WTC11 (cell line): ENCODE measurements at regions not wholly inside any gene's neighbourhood (a gene's known extent, or its start where the extent isn't known, plus 50 kb on each side); places are given as distances from the start of the nearest gene placed in this dataset.

Experiments used
- ATAC-seq: fragments of 200-7000 bp; cut with Tn5 transposase; 2 replicates; pipeline ENCODE4 v1.10.0; 2021; ENCODE audit warnings: mild to moderate bottlenecking, moderate library complexity
- CTCF ChIA-PET: fragments of 300-600 bp; sonication (Branson Sonifier 250); formaldehyde crosslinking; loops from one replicate; lab custom pipeline; 2021; ENCODE audit warnings: antibody characterized with exemption; lab: Charles Lee
- POLR2A ChIA-PET: fragments of 350-600 bp; sonication (Branson Sonifier 250); formaldehyde crosslinking; loops from one replicate; lab custom pipeline; 2021; ENCODE audit warnings: antibody characterized with exemption; lab: Charles Lee
- DNase-seq: peaks from one replicate; pipeline ENCODE4 v3.0.0; 2021; ENCODE audit warnings: low spot score
- H3K27ac Mint-ChIP-seq: 2 replicates; pipeline ENCODE4 v1.8.0; 2021; ENCODE audit warnings: mixed read lengths
- H3K27me3 Mint-ChIP-seq: 2 replicates; pipeline ENCODE4 v1.8.0; 2021; ENCODE audit warnings: low read depth, mild to moderate bottlenecking, moderate library complexity, mixed read lengths
- H3K36me3 Mint-ChIP-seq: 2 replicates; pipeline ENCODE4 v1.8.0; 2021; ENCODE audit warnings: mixed read lengths
- H3K4me1 Mint-ChIP-seq: 2 replicates; pipeline ENCODE4 v1.8.0; 2022; ENCODE audit warnings: mixed read lengths
- H3K4me3 Mint-ChIP-seq: 2 replicates; pipeline ENCODE4 v1.8.0; 2021; ENCODE audit warnings: mild to moderate bottlenecking, moderate library complexity, mixed read lengths
- H3K9me3 Mint-ChIP-seq: 2 replicates; pipeline ENCODE4 v1.8.0; 2021; ENCODE audit warnings: mixed read lengths
- CREM ChIP-seq: sonication (generic); formaldehyde crosslinking; IDR thresholded peaks from 2 replicates; pipeline ENCODE4 v1.8.1; 2022; ENCODE audit warnings: mild to moderate bottlenecking, missing genetic modification reagents, moderate library complexity
- ESRRA ChIP-seq: sonication (generic); formaldehyde crosslinking; IDR thresholded peaks from 2 replicates; pipeline ENCODE4 v1.8.1; 2022; ENCODE audit warnings: mild to moderate bottlenecking, missing genetic modification reagents, borderline replicate concordance
- FOXK1 ChIP-seq: sonication (generic); formaldehyde crosslinking; IDR thresholded peaks from 2 replicates; pipeline ENCODE4 v1.8.0; 2022; ENCODE audit warnings: mild to moderate bottlenecking, moderate library complexity, missing genetic modification reagents
- GRHL2 ChIP-seq: fragments of 250-450 bp; sonication (Bioruptor Pico); IDR thresholded peaks from 2 replicates; pipeline ENCODE4 v1.8.0; 2022; ENCODE audit warnings: mild to moderate bottlenecking, moderate library complexity; ENCODE audit not compliant: insufficient replicate concordance, severe bottlenecking
- HMGA2 ChIP-seq: fragments of 250-450 bp; sonication (Bioruptor Pico); IDR thresholded peaks from 2 replicates; pipeline ENCODE4 v1.4.0; 2021; ENCODE audit warnings: mild to moderate bottlenecking, moderate library complexity
- IRF2 ChIP-seq: sonication (generic); formaldehyde crosslinking; IDR thresholded peaks from 2 replicates; pipeline ENCODE4 v1.8.0; 2022; ENCODE audit warnings: low read depth, missing genetic modification reagents, borderline replicate concordance
- MYBL2 ChIP-seq: sonication (generic); formaldehyde crosslinking; IDR thresholded peaks from 2 replicates; pipeline ENCODE4 v1.8.1; 2023; ENCODE audit warnings: mild to moderate bottlenecking, moderate library complexity, missing genetic modification reagents
- NFE2L1 ChIP-seq: sonication (generic); formaldehyde crosslinking; IDR thresholded peaks from 2 replicates; pipeline ENCODE4 v1.8.1; 2023; ENCODE audit warnings: missing genetic modification reagents
- NR1H2 ChIP-seq: sonication (generic); formaldehyde crosslinking; IDR thresholded peaks from 2 replicates; pipeline ENCODE4 v1.9.0; 2021; ENCODE audit warnings: mild to moderate bottlenecking, moderate library complexity, missing genetic modification reagents
- RELA ChIP-seq: sonication (generic); formaldehyde crosslinking; IDR thresholded peaks from 2 replicates; pipeline ENCODE4 v1.8.1; 2022; ENCODE audit warnings: missing genetic modification reagents, mild to moderate bottlenecking, borderline replicate concordance
- RORB ChIP-seq: fragments of 250-450 bp; sonication (Bioruptor Pico); IDR thresholded peaks from 2 replicates; pipeline ENCODE4 v1.9.0; 2021; ENCODE audit warnings: mild to moderate bottlenecking
- SMAD4 ChIP-seq: sonication (generic); formaldehyde crosslinking; IDR thresholded peaks from 2 replicates; pipeline ENCODE4 v1.8.0; 2022; ENCODE audit warnings: mild to moderate bottlenecking, missing genetic modification reagents
- TCF7 ChIP-seq: sonication (generic); formaldehyde crosslinking; IDR thresholded peaks from 2 replicates; pipeline ENCODE4 v1.8.0; 2022; ENCODE audit warnings: mild to moderate bottlenecking, low read depth, missing genetic modification reagents, moderate library complexity
- TEAD4 ChIP-seq: sonication (generic); formaldehyde crosslinking; IDR thresholded peaks from 2 replicates; pipeline ENCODE4 v1.8.0; 2022; ENCODE audit warnings: mild to moderate bottlenecking, missing genetic modification reagents
- ZBTB43 ChIP-seq: sonication (generic); formaldehyde crosslinking; IDR thresholded peaks from 2 replicates; pipeline ENCODE4 v1.8.1; 2023; ENCODE audit warnings: mild to moderate bottlenecking, missing genetic modification reagents
- ZNF138 ChIP-seq: sonication (generic); formaldehyde crosslinking; conservative IDR thresholded peaks from 2 replicates; pipeline ENCODE4 v1.8.1; 2022; ENCODE audit warnings: mild to moderate bottlenecking, moderate library complexity, missing genetic modification reagents
- ZNF317 ChIP-seq: sonication (generic); formaldehyde crosslinking; IDR thresholded peaks from 2 replicates; pipeline ENCODE4 v1.8.1; 2023; ENCODE audit warnings: low read depth, mild to moderate bottlenecking, moderate library complexity, missing genetic modification reagents, borderline replicate concordance
- ZNF416 ChIP-seq: fragments of 250-450 bp; sonication (Bioruptor Pico); IDR thresholded peaks from 2 replicates; pipeline ENCODE4 v1.9.0; 2021; ENCODE audit warnings: mild to moderate bottlenecking, inconsistent platforms
- ZNF423 ChIP-seq: fragments of 250-450 bp; sonication (Bioruptor Pico); IDR thresholded peaks from 2 replicates; pipeline ENCODE4 v2.1.2; 2022; ENCODE audit warnings: mild to moderate bottlenecking, moderate library complexity
- TF ChIP-seq, protein P1 (sequence below): fragments of 250-450 bp; sonication (Bioruptor Pico); IDR thresholded peaks from 2 replicates; pipeline ENCODE4 v1.9.0; 2021; ENCODE audit warnings: mild to moderate bottlenecking
- TF ChIP-seq, protein P2 (sequence below): fragments of 250-450 bp; sonication (Bioruptor Pico); IDR thresholded peaks from 2 replicates; pipeline ENCODE4 v2.1.2; 2022; ENCODE audit warnings: mild to moderate bottlenecking, moderate library complexity
- TF ChIP-seq, protein P3 (sequence below): sonication (generic); formaldehyde crosslinking; IDR thresholded peaks from 2 replicates; pipeline ENCODE4 v1.8.0; 2022; ENCODE audit warnings: missing genetic modification reagents

DNA sequence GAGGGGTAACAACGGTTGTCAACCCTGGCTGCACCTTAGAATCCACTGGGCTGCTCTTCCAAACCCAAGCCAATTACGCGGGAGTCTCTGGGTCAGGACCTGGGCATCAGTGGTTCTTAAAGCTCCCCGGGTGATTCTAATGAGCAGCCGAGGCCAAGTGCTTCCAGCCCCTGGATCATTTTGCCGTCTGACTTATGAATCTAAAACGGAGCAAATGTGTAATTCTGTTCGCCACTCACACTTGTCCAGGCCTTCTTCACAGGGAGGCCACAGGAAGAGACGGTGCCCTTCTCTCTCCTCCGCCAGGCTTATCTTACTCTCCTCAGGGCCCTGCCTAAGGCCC, 78.5 kb downstream of the MCFD2 start (continued):
- TF ChIP-seq, protein P1, sequence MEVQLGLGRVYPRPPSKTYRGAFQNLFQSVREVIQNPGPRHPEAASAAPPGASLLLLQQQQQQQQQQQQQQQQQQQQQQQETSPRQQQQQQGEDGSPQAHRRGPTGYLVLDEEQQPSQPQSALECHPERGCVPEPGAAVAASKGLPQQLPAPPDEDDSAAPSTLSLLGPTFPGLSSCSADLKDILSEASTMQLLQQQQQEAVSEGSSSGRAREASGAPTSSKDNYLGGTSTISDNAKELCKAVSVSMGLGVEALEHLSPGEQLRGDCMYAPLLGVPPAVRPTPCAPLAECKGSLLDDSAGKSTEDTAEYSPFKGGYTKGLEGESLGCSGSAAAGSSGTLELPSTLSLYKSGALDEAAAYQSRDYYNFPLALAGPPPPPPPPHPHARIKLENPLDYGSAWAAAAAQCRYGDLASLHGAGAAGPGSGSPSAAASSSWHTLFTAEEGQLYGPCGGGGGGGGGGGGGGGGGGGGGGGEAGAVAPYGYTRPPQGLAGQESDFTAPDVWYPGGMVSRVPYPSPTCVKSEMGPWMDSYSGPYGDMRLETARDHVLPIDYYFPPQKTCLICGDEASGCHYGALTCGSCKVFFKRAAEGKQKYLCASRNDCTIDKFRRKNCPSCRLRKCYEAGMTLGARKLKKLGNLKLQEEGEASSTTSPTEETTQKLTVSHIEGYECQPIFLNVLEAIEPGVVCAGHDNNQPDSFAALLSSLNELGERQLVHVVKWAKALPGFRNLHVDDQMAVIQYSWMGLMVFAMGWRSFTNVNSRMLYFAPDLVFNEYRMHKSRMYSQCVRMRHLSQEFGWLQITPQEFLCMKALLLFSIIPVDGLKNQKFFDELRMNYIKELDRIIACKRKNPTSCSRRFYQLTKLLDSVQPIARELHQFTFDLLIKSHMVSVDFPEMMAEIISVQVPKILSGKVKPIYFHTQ (CRISPR knock-in tag) = no peak
- TF ChIP-seq TEAD4 = no peak
- no peak for TF ChIP-seq ZNF416 (CRISPR knock-in tag)
- TF ChIP-seq SMAD4 (CRISPR knock-in tag) = no peak

DNA sequence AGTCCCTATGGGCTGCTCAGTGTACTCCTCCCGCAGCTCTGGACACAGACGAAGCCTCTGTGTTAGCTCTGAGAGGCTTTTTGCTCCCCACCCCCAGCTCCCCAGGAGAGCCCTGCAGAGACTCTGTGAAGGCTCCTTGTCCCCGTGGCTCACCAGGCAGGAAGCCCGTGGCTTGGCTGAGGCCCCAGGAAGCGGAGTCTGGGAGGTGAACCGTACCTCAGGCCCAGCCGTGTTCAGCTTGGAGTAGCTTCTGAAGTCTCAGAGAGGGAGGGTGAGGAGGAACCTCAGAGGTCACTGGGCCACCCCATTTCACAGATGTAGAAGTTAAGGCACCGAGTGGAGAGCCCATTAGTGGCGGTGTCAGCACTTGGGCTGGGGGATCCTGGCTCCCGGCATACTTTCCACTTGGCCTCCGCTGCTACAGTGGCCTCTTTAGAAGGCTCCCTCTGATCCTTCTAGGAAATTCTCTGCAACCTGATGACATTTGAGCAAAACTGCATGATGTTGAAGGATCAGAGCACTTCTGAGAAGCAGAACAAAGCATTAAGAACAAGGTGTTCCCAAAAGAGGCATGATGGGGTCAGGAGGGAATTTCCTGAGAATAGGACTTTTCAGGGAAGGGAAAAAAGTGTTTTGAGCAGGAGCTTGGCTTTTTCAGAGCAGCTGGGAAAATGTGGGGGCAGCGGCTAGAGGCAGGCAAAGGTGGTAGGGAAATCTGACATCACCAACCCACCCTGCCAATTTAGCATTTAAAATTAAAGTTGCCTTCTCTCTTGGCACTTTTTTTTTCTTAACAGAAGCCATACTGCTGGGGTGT, 79.1 kb downstream of the MCFD2 start:
- DNase-seq = no peak
- H3K27me3 Mint-ChIP-seq = no peaks in the 10 kb centered on the region
- no peak for ATAC-seq
- ChIA-PET POLR2A (no interaction called here), CTCF (no interaction called here)
- no peak overlapping the region for H3K27ac Mint-ChIP-seq
- H3K9me3 Mint-ChIP-seq = peaks cover 11% of the 10 kb centered on the region
- TF ChIP-seq CREM (no peak), ESRRA (CRISPR knock-in tag) (no peak), RORB (no peak), MYBL2 (CRISPR knock-in tag) (no peak), GRHL2 (CRISPR knock-in tag) (no peak)
- no peaks in the 10 kb centered on the region for H3K4me1 Mint-ChIP-seq
- no peaks in the 10 kb centered on the region for H3K36me3 Mint-ChIP-seq
- no peak overlapping the region for H3K4me3 Mint-ChIP-seq

DNA sequence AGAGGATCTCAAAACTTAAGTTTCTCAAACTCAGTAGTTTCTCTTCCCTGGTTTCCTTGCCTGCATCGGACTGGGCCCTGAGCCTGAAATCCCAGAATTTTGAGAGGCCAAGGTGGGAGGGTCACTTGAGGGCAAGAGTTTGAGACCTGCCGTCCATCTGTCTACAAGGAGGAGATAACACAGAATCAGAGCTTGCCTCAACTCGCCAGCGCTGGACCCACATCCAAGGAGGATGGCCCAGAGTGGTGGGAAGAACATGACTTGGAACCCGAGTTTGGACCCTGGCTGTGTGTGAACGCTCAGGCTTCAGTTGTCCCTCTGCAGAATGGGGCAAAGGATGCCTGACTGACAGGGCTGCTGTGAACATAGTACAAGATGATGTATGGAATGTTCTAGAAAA, 80.1 kb downstream of the MCFD2 start:
- no peaks in the 10 kb centered on the region for H3K27me3 Mint-ChIP-seq
- TF ChIP-seq SMAD4 (CRISPR knock-in tag) (no peak), RELA (no peak), ZNF138 (no peak), FOXK1 (no peak), NFE2L1 (no peak), ZNF317 (no peak), HMGA2 (no peak), IRF2 (no peak), TCF7 (CRISPR knock-in tag) (no peak), ZBTB43 (no peak), NR1H2 (CRISPR knock-in tag) (no peak), ZNF423 (CRISPR knock-in tag) (no peak), TEAD4 (no peak)
- TF ChIP-seq, protein P2, sequence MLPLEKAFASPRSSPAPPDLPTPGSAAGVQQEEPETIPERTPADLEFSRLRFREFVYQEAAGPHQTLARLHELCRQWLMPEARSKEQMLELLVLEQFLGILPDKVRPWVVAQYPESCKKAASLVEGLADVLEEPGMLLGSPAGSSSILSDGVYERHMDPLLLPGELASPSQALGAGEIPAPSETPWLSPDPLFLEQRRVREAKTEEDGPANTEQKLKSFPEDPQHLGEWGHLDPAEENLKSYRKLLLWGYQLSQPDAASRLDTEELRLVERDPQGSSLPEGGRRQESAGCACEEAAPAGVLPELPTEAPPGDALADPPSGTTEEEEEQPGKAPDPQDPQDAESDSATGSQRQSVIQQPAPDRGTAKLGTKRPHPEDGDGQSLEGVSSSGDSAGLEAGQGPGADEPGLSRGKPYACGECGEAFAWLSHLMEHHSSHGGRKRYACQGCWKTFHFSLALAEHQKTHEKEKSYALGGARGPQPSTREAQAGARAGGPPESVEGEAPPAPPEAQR (CRISPR knock-in tag) = no peak
- TF ChIP-seq, protein P1 (CRISPR knock-in tag) = no peak
- TF ChIP-seq, protein P3, sequence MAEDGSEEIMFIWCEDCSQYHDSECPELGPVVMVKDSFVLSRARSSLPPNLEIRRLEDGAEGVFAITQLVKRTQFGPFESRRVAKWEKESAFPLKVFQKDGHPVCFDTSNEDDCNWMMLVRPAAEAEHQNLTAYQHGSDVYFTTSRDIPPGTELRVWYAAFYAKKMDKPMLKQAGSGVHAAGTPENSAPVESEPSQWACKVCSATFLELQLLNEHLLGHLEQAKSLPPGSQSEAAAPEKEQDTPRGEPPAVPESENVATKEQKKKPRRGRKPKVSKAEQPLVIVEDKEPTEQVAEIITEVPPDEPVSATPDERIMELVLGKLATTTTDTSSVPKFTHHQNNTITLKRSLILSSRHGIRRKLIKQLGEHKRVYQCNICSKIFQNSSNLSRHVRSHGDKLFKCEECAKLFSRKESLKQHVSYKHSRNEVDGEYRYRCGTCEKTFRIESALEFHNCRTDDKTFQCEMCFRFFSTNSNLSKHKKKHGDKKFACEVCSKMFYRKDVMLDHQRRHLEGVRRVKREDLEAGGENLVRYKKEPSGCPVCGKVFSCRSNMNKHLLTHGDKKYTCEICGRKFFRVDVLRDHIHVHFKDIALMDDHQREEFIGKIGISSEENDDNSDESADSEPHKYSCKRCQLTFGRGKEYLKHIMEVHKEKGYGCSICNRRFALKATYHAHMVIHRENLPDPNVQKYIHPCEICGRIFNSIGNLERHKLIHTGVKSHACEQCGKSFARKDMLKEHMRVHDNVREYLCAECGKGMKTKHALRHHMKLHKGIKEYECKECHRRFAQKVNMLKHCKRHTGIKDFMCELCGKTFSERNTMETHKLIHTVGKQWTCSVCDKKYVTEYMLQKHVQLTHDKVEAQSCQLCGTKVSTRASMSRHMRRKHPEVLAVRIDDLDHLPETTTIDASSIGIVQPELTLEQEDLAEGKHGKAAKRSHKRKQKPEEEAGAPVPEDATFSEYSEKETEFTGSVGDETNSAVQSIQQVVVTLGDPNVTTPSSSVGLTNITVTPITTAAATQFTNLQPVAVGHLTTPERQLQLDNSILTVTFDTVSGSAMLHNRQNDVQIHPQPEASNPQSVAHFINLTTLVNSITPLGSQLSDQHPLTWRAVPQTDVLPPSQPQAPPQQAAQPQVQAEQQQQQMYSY (CRISPR knock-in tag) = no peak

More for the DNA sequence above, 80.1 kb downstream of the MCFD2 start:
- DNase-seq = no peak
- no peaks in the 10 kb centered on the region for H3K4me1 Mint-ChIP-seq
- no peak overlapping the region for H3K4me3 Mint-ChIP-seq
- peaks cover 14% of the 10 kb centered on the region for H3K9me3 Mint-ChIP-seq
- no peak for ATAC-seq
- no peaks in the 10 kb centered on the region for H3K36me3 Mint-ChIP-seq
- H3K27ac Mint-ChIP-seq = no peak overlapping the region
- CTCF ChIA-PET = no interaction called here
- POLR2A ChIA-PET = no interaction called here
